ENCODE measurements at regions not wholly inside any gene's neighbourhood (a gene's known extent, or its start where the extent isn't known, plus 50 kb on each side); places are given as distances from the start of the nearest gene placed in this dataset.

GRCh38 chr6:30826961-30827342 lies 57.4 kb upstream of the DDR1 start:
- no peaks in the 10 kb centered on the region for H3K9me3 ChIP-seq
- ATAC-seq = peak; percentile 77
- no peak overlapping the region for H3K4me3 ChIP-seq
- no peaks in the 10 kb centered on the region for H3K36me3 ChIP-seq (ENCODE audit: low read depth)
- intact Hi-C loops (cut with DNase I, micrococcal nuclease) = loop anchor here (5.0 to 10.0 kb wide), 3 partner anchors 50 to 248 kb away; partner anchors contain the start of genes FLOT1 (in 1 of the 2) and IER3 (in 1 of the 2)
- peaks cover 32% of the 10 kb centered on the region for H3K4me1 ChIP-seq (ENCODE audit: low read depth)
- peak; percentile 55 to 77 (median 59) for DNase-seq
- TF ChIP-seq, protein P1, sequence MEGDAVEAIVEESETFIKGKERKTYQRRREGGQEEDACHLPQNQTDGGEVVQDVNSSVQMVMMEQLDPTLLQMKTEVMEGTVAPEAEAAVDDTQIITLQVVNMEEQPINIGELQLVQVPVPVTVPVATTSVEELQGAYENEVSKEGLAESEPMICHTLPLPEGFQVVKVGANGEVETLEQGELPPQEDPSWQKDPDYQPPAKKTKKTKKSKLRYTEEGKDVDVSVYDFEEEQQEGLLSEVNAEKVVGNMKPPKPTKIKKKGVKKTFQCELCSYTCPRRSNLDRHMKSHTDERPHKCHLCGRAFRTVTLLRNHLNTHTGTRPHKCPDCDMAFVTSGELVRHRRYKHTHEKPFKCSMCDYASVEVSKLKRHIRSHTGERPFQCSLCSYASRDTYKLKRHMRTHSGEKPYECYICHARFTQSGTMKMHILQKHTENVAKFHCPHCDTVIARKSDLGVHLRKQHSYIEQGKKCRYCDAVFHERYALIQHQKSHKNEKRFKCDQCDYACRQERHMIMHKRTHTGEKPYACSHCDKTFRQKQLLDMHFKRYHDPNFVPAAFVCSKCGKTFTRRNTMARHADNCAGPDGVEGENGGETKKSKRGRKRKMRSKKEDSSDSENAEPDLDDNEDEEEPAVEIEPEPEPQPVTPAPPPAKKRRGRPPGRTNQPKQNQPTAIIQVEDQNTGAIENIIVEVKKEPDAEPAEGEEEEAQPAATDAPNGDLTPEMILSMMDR (IDR thresholded peaks at IDR 0.05) = no peak

GRCh38 chr6:30824698-30825097 lies 59.6 kb upstream of the DDR1 start:
- DNase-seq (peak in 1 of 3 donors; percentile 52), ATAC-seq (peak; percentile 62)
- no peak overlapping the region for H3K4me3 ChIP-seq
- intact Hi-C loops (cut with DNase I, micrococcal nuclease) = loop anchor here (5.0 to 10.0 kb wide), 3 partner anchors 53 to 250 kb away; partner anchors contain the start of genes FLOT1 (in 1 of the 2) and IER3 (in 1 of the 2)
- H3K4me1 ChIP-seq (ENCODE audit: low read depth) = peaks cover 50% of the 10 kb centered on the region
- H3K9me3 ChIP-seq = no peaks in the 10 kb centered on the region
- TF ChIP-seq, protein P1 (IDR thresholded peaks at IDR 0.05) = no peak
- H3K36me3 ChIP-seq (ENCODE audit: low read depth) = no peaks in the 10 kb centered on the region

DNA sequence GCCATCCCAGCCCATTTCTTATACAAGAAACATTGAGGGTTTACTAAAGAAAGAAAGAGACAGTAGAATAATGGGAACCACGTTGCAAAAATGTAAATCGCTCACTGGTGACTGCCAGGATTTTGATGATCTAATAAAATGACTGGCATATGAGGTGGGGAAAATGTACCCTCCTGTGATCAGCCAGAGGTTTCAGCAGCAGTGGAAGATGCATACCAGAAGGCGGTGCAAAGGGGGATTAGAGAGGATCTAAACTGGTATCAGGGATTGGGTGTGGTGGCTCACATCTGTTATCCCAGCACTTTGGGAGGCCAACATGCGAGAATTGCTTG lies 60.8 kb upstream of the DDR1 start:
- H3K4me3 ChIP-seq = no peak overlapping the region
- ATAC-seq (no peak), DNase-seq (no peak)
- intact Hi-C loops (cut with DNase I, micrococcal nuclease) = loop anchor here in 1 of 2 donors (10.0 kb wide), 2 partner anchors 79 to 251 kb away; partner anchors contain the start of genes FLOT1 and IER3
- H3K9me3 ChIP-seq = no peaks in the 10 kb centered on the region
- no peaks in the 10 kb centered on the region for H3K36me3 ChIP-seq (ENCODE audit: low read depth)
- TF ChIP-seq, protein P1 (IDR thresholded peaks at IDR 0.05) = no peak
- peaks cover 50% of the 10 kb centered on the region for H3K4me1 ChIP-seq (ENCODE audit: low read depth)

DNA sequence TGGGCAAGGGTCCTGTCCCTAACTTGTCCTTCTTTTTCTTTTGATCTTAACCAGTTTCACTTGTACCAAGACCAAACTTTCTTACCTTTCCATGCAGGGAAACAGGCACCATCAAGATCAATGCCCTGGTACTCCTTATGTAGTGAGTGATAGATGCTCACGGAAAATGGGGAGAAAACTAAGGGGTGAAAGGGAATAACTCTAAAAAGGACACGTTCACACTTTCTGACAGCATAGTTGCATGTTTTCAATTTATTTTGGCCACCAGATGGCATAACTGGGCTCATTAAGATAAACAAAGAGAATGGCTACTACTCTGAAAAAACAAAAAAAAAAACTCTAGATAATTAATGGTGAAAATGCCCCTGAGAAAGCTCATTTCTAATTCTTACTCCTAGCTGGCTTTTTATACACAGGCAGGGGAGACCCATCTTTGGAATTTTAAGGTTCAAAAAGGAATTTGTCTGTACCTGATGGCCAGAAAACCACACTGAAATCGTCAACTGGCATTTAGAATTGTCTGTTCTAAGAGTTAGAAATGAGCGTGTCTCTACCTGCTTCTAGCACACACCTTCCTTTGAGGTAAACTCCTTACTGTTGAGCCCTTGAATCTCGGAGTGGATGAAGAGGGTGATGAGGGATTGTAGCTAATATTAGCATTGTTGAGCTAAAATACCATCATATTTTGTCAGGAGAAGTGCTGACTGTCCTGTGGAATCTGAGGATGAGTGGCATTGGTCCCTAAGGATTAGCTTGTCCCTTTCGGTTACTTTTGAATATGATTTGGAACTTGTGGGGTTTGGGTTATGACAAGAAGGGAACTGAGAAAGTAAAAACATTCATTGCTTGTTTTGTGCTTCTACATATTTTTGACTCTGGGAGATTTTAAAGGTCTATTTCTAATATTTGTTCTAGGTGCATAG lies 62.2 kb upstream of the DDR1 start:
- TF ChIP-seq, protein P1 (IDR thresholded peaks at IDR 0.05) = no peak
- Histone ChIP-seq H3K4me1 (ENCODE audit: low read depth) (peaks cover 41% of the 10 kb centered on the region), H3K4me3 (no peak overlapping the region), H3K36me3 (ENCODE audit: low read depth) (no peaks in the 10 kb centered on the region), H3K9me3 (no peaks in the 10 kb centered on the region)
- DNase-seq = peak in 1 of 3 donors; percentile 62
- intact Hi-C loops (cut with DNase I, micrococcal nuclease) = loop anchor here in 1 of 2 donors (10.0 kb wide), 2 partner anchors 77 to 253 kb away; partner anchors contain the start of genes FLOT1 and IER3
- no peak for ATAC-seq

GRCh38 chr6:30820193-30820592 lies 64.1 kb upstream of the DDR1 start:
- Histone ChIP-seq H3K4me3 (no peak overlapping the region), H3K4me1 (ENCODE audit: low read depth) (peaks cover 34% of the 10 kb centered on the region), H3K36me3 (ENCODE audit: low read depth) (no peaks in the 10 kb centered on the region), H3K9me3 (no peaks in the 10 kb centered on the region)
- peak; percentile 92 for ATAC-seq
- intact Hi-C loops (cut with DNase I, micrococcal nuclease) = loop anchor here in 1 of 2 donors (10.0 kb wide), 2 partner anchors 75 to 255 kb away; partner anchors contain the start of genes FLOT1 and IER3
- TF ChIP-seq, protein P1 (IDR thresholded peaks at IDR 0.05) = no peak
- DNase-seq = peak; percentile 64 to 76 (median 75)

Measured in mucosa of descending colon (tissue), 3 donors.